ENCODE measurements at regions not wholly inside any gene's neighbourhood (a gene's known extent, or its start where the extent isn't known, plus 50 kb on each side); places are given as distances from the start of the nearest gene placed in this dataset.
"Not testable (repeated sequence)": the region's sequence is repeated elsewhere in the genome, so short reads cannot be mapped to it uniquely, and the experiment has no call there.

DNA sequence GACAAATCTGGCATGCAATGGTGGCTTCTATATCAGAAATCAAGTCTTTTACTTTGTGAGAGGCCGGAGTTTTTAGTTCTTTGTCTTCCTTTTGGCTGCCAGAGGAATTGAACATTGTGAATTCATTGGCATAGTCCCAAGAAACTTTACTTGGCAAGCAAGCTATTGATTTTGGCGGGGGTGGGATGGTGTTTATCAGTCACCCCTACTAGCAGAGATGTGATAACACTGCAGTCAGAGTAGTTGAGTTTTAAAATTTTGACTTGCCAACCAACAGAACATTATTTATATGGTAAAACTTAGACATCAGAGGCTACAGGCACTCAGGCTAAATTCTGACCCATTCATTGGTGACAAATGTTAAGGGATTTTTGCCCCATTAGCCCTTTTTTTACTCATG is 129.7 kb downstream of the FAM72C start:
- DNase-seq (ENCODE audit: low read depth) = not testable (repeated sequence)

DNA sequence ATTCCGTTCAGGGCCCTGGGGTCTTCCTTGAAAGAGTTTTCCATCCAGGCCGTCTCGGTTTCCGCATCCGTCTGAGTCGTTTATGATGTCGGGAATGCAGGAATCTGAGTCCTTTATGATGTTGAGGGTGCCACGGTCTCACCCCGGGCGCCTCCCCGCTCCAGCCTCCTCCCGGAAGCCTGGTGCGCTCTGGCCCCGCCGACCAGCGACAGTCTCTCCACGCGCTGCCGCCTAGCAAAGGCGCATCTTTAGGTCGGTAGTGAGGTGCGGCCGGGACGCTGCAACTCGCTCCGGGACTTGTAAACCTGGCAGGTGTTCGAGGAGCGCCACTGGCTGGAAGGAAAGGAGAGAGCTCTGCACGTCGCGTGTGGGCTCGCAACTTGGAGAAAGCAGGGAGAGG is 132.6 kb downstream of the FAM72C start:
- DNase-seq (ENCODE audit: low read depth) = not testable (repeated sequence)

DNA sequence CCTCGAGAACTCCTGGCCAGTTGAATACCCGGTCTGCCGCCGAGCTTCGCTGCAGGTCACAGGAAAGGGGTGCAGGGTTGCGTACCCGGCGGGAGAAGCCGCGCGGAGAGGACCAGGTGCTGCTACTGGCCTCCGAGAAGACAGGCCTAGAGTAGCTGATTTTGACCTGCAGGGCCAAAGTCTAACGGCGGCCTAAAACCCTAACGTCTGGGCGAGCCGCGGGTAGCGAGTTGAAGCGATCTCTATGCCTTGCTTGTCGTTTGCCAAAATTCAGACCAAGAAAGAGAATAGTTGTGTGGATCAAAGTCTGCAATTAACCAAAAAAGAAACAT is 133.2 kb downstream of the FAM72C start:
- not testable (repeated sequence) for DNase-seq (ENCODE audit: low read depth)

DNA sequence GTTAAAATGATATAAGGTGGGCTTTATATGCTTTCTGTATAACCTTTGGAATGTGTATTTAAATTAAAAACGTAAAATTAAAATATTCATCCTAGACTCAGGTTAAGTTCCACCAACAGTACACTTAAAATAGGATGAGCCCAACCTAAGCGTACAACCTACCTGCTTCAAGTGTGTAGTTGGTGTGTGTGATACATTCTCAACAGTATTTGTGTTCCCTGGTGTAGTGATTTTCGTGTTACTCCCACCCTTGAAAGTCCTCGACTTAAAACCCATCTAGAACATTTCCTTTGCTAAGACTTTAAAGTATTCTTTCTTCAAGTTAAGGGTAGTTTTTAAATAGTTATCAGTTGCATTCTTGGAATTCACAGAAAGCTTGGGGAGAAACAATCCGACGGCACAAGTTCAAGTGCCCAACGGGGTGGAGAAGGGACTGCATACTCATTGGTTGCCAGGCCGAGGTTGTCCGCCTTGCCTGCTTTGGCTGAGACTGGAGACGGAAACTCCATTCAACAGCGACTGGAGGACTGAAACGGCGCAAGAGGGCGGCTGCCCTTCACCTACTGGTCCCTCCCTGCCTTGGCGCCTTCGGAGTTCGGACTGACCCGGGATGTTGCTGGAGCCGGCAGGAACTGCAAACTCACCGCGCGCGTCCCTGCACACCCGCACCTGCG is 133.7 kb downstream of the FAM72C start:
- not testable (repeated sequence) for DNase-seq (ENCODE audit: low read depth)

DNA sequence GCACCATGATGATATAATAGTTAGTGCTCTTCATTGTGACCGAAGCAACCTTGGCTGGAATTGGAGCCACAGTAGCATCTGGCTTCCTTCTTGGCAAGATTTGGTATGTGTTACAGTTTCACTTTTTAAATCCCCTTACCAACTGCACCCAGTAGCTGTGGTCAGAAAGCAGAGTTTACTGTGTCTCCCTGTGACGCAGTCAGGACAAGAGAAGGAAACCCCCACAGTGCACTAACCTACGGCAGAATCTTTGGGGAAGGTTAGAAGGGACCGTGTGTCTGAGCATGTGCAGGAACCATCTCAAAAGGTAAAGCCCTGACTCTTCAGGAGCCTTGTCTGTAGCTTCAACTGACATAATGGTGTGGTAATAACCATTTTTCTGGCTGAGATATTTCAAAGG is 138.4 kb downstream of the FAM72C start:
- not testable (repeated sequence) for DNase-seq (ENCODE audit: low read depth)

DNA sequence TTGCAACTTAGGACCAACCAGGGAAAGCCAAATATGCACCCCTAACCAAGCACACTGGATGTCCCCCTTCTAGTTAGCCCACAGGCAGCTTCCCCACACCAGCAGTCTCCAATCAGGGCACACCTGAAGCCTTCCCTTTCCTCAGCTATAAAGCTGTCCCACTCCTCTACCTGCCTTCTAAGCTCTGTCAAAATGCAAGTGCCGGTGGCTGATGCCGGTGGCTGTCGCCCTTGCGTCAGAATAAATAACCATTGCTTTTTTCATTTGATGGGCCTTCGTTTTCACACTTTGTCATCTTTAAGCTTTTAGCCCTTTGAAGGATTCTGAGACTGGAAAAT is 139.4 kb downstream of the FAM72C start:
- DNase-seq (ENCODE audit: low read depth) = not testable (repeated sequence)

DNA sequence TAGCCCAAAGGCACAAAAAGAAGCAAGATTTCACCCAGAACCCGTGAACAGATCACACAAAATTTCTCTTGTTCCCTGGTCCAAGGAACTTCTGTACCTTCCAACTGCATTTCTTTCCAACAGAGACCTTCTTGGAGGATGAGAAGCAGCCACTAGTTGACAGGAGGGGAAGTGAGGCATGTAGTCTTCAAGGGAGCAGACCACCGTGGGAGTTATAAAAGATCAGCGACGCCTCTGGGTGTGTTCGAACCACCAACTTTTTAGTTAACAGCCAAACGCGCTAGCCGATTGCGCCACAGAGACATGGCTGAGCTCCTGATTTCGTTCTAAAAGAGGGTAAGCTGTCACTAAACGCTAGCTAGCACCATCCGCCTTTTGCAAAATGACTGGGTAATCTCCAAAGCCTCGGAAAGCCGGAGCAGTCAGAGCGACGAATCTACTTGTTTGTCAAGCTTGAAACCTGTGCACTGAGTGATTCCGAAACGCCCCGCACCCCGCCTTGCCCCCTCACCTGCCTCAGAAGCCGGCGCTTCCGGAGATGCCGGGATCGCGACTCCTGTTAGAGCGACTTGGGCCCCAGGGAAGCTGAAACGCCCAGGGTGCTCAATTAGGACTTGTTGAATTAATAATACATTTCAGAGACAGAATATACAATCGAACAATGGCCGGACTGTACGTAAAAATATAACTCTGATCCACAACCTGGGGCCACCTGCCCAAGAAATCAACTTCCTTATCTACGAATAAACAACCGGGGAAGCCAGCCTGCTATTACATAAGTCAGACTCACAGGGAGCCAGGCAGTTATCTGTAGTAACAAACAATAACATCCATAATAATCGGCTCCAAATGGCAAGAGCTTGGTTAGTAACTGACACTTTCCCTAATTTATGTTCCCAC is 140.1 kb downstream of the FAM72C start:
- not testable (repeated sequence) for DNase-seq (ENCODE audit: low read depth)

DNA sequence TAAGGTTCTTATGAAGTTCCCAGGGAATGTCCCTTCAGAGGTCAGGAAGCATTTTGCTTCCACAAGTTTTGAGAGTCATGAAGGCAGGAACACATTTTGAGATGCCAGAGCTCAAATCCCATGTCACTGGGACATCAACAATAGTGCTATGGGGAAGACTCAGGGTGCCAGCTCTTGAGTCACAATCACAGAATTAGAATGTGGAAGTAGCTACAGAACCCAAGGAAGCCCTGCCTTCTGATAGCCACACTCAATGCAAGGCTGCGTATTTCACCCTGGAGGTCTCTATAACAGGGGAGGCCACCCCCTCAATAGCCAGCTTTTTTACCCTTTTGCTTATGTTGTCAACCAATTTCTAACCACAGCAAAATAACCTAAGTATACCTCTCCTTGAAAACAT is 145.6 kb downstream of the FAM72C start:
- DNase-seq (ENCODE audit: low read depth) = not testable (repeated sequence)

DNA sequence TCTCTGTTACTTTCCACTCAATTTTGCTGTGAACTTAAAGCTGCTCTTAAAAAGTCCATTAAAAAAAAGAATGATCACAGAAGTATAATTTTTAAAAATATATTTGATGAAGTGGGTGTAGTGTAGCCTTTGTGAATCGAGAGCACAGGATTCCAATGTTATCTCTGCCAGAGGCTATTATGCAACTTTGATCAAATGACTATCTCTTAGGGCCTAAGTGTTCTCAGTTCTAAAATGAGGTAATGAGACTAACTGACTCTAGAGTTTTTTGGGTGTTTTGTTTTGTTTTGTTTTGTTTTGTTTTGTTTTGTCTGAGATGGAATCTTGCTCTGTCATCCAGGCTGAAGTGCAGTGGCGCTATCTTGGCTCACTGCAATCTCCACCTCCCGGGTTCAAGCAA is 147.5 kb downstream of the FAM72C start:
- not testable (repeated sequence) for DNase-seq (ENCODE audit: low read depth)

DNA sequence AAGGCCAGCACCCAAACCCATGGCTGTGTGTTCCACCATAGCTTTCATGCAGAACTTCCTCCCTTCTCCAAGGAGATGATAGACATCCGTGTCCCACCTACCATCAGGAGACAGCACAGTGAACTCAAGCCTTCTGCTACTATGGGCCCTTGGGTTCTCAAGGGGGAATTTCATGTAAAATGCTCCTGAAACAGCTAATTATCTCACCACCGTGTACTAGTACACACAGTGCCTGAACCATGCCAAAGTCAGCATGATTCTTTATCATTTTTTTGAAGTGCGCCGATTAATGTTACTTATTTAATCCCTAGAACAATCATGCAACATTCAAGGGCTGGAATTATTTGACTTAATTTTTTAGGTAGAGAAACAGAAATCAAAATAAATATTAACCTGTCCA is 151.7 kb downstream of the FAM72C start:
- not testable (repeated sequence) for DNase-seq (ENCODE audit: low read depth)

DNA sequence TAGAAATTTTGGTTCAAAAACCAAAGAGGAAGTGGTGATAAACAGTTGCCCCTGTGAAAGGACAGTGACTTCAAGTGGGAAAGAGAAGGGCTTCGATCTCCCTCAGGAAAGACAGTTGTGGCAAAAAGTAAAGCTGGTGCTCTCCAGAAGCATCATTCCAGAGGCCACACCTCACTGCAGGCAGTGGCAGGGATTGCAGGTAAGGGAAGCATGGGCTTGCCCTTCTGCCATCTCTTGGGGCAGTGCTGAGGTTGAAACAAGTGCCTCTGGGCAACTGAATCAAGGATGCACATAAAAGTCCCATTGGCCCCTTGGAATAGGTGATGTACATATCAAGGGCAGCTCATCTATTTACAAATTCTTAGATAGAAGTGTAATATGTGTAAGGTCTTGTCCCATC is 155.4 kb downstream of the FAM72C start:
- DNase-seq (ENCODE audit: low read depth) = not testable (repeated sequence)

DNA sequence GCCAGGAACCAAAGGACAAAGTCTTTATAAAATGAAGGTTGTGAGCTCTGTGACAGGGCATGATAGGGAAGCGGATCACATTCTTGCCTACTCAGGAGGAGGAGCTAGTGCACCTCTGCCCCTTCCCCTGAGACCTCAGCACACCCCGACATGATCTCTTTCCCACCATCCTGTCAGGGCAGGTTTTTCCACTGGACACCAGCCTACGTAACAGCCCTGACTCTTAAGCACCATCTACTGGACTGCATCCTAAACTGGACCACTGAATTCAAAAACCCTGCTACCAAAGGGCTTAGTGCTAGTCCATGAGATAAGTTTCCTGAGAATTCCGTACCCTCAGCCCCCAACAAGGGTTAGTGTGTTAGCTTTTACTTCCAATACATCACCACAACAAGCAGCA is 166.4 kb downstream of the FAM72C start:
- not testable (repeated sequence) for DNase-seq (ENCODE audit: low read depth)

DNA sequence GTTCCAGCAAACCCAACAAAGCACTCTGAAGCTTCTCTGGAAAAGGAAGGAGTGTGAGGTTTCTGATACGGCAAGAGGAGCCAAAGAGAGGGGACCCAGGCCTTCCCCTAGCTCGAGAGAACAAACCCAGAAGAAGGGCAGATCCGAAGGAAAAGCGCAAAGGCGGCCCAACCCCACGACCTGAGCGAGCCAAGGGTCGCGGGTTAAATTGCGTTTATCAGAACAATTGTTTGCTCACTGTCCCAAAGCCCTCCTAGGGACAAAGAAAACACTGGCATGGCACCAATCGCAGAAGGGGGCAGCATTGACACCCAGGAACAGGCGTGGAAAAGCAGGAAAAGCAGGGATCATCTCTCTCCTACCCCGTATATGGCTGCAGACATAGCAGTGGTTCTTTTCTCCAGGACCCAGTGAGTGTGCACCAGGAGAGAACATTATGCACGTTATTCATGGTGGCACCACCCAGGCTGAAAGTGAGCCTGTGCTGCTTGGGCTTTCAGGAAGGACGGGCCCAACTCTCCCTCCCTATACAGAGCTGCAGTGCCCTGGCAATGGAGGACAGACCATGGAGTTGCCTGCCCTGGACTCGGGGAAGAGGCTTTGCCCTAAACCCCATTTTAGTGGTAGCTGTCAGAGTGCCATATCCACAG is 167.0 kb downstream of the FAM72C start:
- DNase-seq (ENCODE audit: low read depth) = not testable (repeated sequence)

DNA sequence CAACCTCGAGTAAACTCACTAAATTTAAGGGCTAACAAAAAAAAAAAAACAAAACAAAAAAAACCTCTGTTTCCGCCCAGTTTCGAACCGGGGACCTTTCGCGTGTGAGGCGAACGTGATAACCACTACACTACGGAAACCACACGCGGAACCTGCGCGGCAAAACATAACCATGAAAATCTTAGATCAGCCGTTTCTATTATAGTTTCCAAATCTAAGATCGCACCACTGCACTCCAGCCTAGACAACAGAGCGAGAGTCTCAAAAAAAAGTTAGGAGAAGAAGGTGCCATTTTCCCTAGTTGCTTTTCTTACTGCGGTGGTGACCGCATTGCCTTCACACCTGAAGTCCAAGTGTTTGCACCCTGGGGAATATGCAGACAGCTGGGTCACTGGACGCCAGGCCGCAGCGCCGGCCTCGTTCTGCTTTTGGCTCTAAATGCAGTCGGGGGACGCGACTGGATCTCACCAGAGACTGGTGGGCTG is 167.8 kb downstream of the FAM72C start:
- DNase-seq (ENCODE audit: low read depth) = peak; percentile 55

DNA sequence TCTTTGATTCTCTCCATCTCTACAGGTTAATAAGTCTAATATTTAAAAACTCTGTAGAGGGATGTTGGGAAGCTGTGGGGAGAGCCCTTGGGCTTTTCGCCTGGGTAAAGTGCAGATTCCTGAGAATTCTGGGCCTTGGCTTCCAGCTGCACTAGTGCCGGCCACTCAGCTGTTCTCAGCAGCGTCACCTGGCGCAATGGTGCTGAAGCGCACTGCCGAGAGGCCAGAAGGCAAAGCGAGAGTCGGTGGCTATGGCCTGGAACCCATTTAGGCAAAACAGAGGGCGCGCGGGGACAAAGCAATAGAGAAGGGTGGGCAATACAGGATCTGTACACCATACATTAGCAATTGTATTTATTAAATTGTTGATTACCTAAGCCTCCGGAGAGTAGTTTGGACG is 168.7 kb downstream of the FAM72C start:
- DNase-seq (ENCODE audit: low read depth) = not testable (repeated sequence)

DNA sequence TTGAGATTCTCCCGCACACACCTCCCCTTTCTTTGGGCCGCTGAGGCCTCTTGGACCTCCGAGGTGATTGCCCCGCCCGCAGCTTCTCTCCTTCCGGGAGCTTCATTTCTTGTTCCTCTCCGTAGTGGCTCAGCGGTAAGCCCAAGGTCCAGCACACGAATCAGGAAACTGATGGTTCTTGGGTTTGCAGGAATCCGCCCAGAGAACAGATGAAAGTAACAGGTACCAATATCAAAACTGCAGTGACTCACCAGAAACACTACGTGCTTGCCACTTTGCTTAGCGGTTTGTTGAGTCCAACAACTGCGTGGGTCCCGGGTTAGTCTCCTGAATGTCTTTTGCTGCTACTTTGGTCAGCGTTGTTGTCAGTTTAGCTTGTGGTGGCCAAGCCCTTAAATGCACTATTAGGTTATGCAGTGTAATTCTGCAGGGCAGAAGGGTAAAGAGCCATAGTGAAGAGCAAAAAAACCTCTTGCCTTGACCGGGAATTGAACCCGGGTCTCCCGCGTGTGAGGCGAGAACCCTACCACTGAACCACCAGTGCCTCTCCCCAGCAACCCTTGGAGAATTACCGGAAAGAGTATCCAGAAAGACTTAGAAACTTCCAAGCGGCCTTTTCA is 172.1 kb downstream of the FAM72C start:
- not testable (repeated sequence) for DNase-seq (ENCODE audit: low read depth)

DNA sequence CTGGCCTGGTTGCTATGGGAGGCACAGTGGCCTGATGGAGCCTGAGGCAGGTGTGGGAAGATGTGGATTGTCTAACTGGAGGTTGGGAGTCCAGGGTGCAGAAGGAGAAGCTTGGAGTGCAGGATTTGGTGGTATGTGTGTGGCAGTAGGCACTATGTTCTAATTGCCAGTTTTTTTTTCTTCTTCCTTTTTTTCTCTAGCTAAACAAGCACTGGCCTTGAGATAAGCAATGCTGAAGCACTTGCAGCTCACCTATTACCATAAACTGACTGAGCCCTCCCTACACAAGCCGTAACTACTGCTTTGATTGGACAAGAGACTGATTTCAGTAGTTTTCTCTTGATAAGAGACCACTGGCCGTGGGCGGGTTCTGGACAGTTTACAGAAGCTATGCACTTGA is 175.4 kb downstream of the FAM72C start:
- DNase-seq (ENCODE audit: low read depth) = not testable (repeated sequence)

DNA sequence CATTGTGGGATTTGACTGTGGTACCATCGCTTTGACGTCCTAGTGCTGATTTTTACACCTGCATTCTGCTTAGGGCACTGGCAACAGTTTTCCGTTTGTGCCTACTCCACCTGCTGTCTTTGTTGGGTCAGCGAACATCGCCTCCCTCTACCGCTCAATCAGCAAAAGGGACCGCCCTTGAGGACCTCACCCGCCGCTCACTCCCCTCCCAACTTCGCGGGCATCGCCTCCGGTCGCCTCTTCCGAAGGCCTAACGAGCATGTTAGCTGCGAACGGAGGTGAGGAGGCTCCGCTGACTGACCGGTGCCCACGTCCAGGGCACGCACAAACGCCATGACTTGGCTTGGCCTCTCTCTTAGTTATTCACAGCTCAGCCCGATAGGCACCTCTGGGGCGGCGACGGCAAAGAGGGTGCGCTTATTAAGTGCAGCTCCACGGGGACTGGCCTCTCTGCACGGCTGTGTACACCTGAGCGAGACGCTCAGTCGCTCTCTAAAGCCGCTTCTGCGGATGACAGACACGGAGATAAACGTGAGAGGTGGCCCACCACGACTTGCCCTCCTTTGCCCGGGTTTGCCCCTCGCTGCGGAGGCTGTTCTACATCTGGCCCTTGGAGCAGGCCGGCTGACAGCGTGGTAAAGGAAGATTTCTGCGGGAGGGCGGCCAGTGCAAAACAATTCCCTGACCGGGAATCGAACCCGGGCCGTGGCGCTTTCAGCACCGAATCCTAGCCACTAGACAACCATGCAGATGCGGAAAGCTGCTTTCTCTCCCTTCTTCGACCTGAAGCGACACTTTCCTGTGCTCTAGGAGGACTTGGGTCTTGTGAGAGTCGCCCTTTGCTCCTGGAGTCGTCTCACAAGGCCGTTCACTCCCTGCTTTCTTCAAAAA is 179.5 kb downstream of the FAM72C start:
- not testable (repeated sequence) for DNase-seq (ENCODE audit: low read depth)

DNA sequence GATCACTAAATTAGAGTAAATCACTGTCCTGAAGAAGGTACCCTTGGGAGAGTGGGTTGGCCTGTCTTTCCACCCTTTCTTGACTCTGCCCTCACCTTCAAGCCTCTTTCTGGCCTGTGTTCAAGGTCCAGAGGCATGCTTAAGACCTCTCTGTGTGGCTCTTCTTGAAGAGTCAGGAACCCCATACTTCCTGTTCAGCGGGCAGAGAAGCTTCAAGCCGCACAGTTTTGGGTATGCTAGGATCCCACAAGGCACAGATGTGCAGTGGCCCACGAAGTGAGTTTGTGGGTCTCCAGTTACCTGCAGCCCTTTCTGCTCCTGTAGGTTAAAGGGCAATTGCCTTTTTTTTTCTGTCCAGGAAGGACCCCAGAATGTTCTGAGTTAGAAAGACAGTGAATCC is 185.4 kb downstream of the FAM72C start:
- DNase-seq (ENCODE audit: low read depth) = not testable (repeated sequence)

DNA sequence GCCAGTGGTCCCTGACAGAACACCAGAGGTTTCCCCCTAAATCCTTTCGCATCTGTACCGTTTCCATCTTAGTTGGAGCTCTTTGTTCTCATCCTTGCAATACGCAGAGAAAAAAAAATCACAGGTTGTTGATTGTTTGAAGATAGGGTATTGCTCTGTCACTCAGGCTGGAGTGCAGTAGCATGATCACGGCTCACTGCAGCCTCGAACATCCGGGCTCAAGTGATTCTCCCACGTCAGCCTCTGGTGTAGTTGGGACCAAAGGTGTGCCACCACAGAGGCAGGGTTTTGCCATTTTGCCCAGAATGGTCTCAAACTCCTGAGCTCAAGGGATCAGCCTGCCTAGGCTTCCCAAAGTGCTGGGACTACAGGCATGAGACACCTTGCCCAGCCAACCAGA is 185.9 kb downstream of the FAM72C start:
- not testable (repeated sequence) for DNase-seq (ENCODE audit: low read depth)

DNA sequence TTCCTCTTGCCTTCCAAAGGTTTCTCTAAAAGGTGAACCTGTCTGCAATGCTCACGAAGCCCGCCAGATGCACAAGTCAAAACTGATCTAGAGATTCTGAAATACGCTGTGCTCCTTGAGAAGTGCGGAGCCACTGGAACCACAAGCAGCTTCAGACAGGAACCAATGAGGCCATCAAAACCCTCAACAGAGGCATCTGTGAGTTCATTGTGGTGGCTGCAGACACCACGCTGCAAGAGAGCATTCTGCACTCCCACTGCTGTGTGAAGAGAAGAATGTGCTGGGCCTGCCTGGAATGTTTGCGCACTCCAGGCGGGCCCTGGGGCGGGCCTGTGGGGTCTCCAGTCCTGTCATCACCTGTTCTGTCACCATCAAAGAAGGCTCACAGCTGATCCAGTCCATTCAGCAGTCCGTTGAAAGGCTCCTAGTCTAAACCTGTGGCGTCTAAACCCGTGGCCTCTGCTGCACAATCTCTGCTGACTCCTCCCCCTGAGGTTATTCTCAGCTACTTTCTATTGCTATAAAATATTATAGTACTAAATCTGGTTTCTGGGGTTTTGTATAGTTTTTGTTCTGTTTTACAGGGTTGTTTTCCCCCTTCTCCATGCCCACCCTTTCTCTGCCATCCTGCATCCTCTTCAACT is 187.4 kb downstream of the FAM72C start:
- DNase-seq (ENCODE audit: low read depth) = not testable (repeated sequence)

All from EH (cell line).